Effector memory CD4-positive, alpha-beta T cell (primary cell): ENCODE measurements at regions not wholly inside any gene's neighbourhood (a gene's known extent, or its start where the extent isn't known, plus 50 kb on each side); places are given as distances from the start of the nearest gene placed in this dataset.
"Not testable (repeated sequence)": the region's sequence is repeated elsewhere in the genome, so short reads cannot be mapped to it uniquely, and the experiment has no call there.

Experiments
- DNase-seq, 3 donors: peaks; one replicate each; pipeline ENCODE4 v3.0.0-alpha.2; 2020
- H3K27ac ChIP-seq: 2 replicates; pipeline ENCODE4 v1.7.0; 2013; ENCODE audit warnings: mild to moderate bottlenecking, low read length, moderate library complexity; ENCODE audit not compliant: insufficient read depth, poor library complexity, severe bottlenecking
- H3K27me3 ChIP-seq: replicated peaks from 2 replicates; pipeline ENCODE4 v1.7.0; 2013; ENCODE audit warnings: mild to moderate bottlenecking, low read length; ENCODE audit not compliant: insufficient read depth, control insufficient read depth, poor library complexity, severe bottlenecking
- H3K36me3 ChIP-seq: 2 replicates; pipeline ENCODE4 v1.7.0; 2013; ENCODE audit warnings: mild to moderate bottlenecking, low read length, moderate library complexity; ENCODE audit not compliant: control insufficient read depth, insufficient read depth
- H3K4me1 ChIP-seq: 2 replicates; pipeline ENCODE4 v1.7.0; 2013; ENCODE audit warnings: low read length, mild to moderate bottlenecking; ENCODE audit not compliant: control insufficient read depth, insufficient read depth, poor library complexity, severe bottlenecking
- H3K4me3 ChIP-seq: 2 replicates; pipeline ENCODE4 v1.7.0; 2013; ENCODE audit warnings: low read length, low read depth, mild to moderate bottlenecking; ENCODE audit not compliant: insufficient read depth, poor library complexity, severe bottlenecking
- H3K9me3 ChIP-seq: 2 replicates; pipeline ENCODE4 v1.7.0; 2013; ENCODE audit warnings: mild to moderate bottlenecking, low read length, moderate library complexity; ENCODE audit not compliant: control insufficient read depth

GRCh38 chr20:41716911-41717310, 98.7 kb upstream of the CHD6 start:
- no peak overlapping the region for H3K4me3 ChIP-seq
- DNase-seq = no peak
- H3K27me3 ChIP-seq = no peaks in the 10 kb centered on the region
- H3K4me1 ChIP-seq = no peaks in the 10 kb centered on the region
- no peak overlapping the region for H3K27ac ChIP-seq
- no peaks in the 10 kb centered on the region for H3K9me3 ChIP-seq
- H3K36me3 ChIP-seq = no peaks in the 10 kb centered on the region

- no peak overlapping the region for H3K4me3 ChIP-seq
- no peak overlapping the region for H3K27ac ChIP-seq
- H3K9me3 ChIP-seq = no peaks in the 10 kb centered on the region
- no peaks in the 10 kb centered on the region for H3K36me3 ChIP-seq
- H3K27me3 ChIP-seq = no peaks in the 10 kb centered on the region
- DNase-seq = no peak
- H3K4me1 ChIP-seq = no peaks in the 10 kb centered on the region
Measured at GRCh38 chr20:41716436-41716835, 98.3 kb upstream of the CHD6 start.

GRCh38 chr20:41715526-41715925, 97.3 kb upstream of the CHD6 start:
- H3K36me3 ChIP-seq = no peaks in the 10 kb centered on the region
- no peak for DNase-seq
- no peaks in the 10 kb centered on the region for H3K27me3 ChIP-seq
- H3K9me3 ChIP-seq = no peaks in the 10 kb centered on the region
- H3K4me1 ChIP-seq = no peaks in the 10 kb centered on the region
- no peak overlapping the region for H3K27ac ChIP-seq
- no peak overlapping the region for H3K4me3 ChIP-seq

- Histone ChIP-seq H3K4me3 (no peak overlapping the region), H3K27ac (no peak overlapping the region), H3K9me3 (no peaks in the 10 kb centered on the region), H3K27me3 (no peaks in the 10 kb centered on the region), H3K4me1 (no peaks in the 10 kb centered on the region), H3K36me3 (no peaks in the 10 kb centered on the region)
- DNase-seq = no peak
Measured at GRCh38 chr20:41714030-41714429, 95.9 kb upstream of the CHD6 start.

- Histone ChIP-seq H3K4me3 (no peak overlapping the region), H3K4me1 (no peaks in the 10 kb centered on the region), H3K9me3 (no peaks in the 10 kb centered on the region), H3K27ac (no peak overlapping the region), H3K36me3 (no peaks in the 10 kb centered on the region), H3K27me3 (no peaks in the 10 kb centered on the region)
- DNase-seq = no peak
Measured at GRCh38 chr20:41704896-41705295, 86.7 kb upstream of the CHD6 start.

GRCh38 chr20:41702647-41703046, 84.5 kb upstream of the CHD6 start:
- no peak for DNase-seq
- no peak overlapping the region for H3K27ac ChIP-seq
- no peaks in the 10 kb centered on the region for H3K27me3 ChIP-seq
- no peak overlapping the region for H3K4me3 ChIP-seq
- H3K36me3 ChIP-seq = no peaks in the 10 kb centered on the region
- H3K9me3 ChIP-seq = no peaks in the 10 kb centered on the region
- no peaks in the 10 kb centered on the region for H3K4me1 ChIP-seq

- Histone ChIP-seq H3K36me3 (no peaks in the 10 kb centered on the region), H3K27ac (no peak overlapping the region), H3K4me3 (no peak overlapping the region), H3K4me1 (no peaks in the 10 kb centered on the region), H3K9me3 (no peaks in the 10 kb centered on the region), H3K27me3 (no peaks in the 10 kb centered on the region)
- no peak for DNase-seq
Measured at GRCh38 chr20:41701588-41702348, 83.6 kb upstream of the CHD6 start.

GRCh38 chr20:41699673-41700072, 81.5 kb upstream of the CHD6 start:
- H3K4me3 ChIP-seq, H3K27me3 ChIP-seq, H3K36me3 ChIP-seq, H3K27ac ChIP-seq, H3K9me3 ChIP-seq, H3K4me1 ChIP-seq, DNase-seq: not testable (repeated sequence)

GRCh38 chr20:41697861-41698559, 79.8 kb upstream of the CHD6 start:
- Histone ChIP-seq H3K9me3 (no peaks in the 10 kb centered on the region), H3K27ac (no peak overlapping the region), H3K27me3 (no peaks in the 10 kb centered on the region), H3K36me3 (no peaks in the 10 kb centered on the region), H3K4me1 (peaks cover 3% of the 10 kb centered on the region), H3K4me3 (no peak overlapping the region)
- DNase-seq = no peak

- Histone ChIP-seq H3K36me3 (no peaks in the 10 kb centered on the region), H3K4me3 (no peak overlapping the region), H3K27me3 (no peaks in the 10 kb centered on the region), H3K9me3 (no peaks in the 10 kb centered on the region), H3K4me1 (peaks cover 3% of the 10 kb centered on the region), H3K27ac (no peak overlapping the region)
- DNase-seq = no peak
Measured at GRCh38 chr20:41696428-41696827, 78.3 kb upstream of the CHD6 start.
